Mesenchymal stem cell (in vitro differentiated cells and primary cell): ENCODE measurements at regions not wholly inside any gene's neighbourhood (a gene's known extent, or its start where the extent isn't known, plus 50 kb on each side); places are given as distances from the start of the nearest gene placed in this dataset.

Experiments used
- DNase-seq: peaks from one replicate; pipeline ENCODE4 v3.0.0-alpha.2; 2013
- H2AFZ ChIP-seq: one replicate; pipeline ENCODE4 v1.6.1; 2013; ENCODE audit warnings: low read depth, mild to moderate bottlenecking, control low read depth, inconsistent platforms, low read length, moderate library complexity
- H2AK5ac ChIP-seq: 2 replicates; pipeline ENCODE4 v1.6.1; 2013; ENCODE audit warnings: low read length, moderate library complexity, mild to moderate bottlenecking, inconsistent platforms; ENCODE audit not compliant: severe bottlenecking
- H2BK120ac ChIP-seq: one replicate; pipeline ENCODE4 v1.6.1; 2013; ENCODE audit warnings: low read depth, mild to moderate bottlenecking, inconsistent platforms, low read length, moderate library complexity
- H2BK12ac ChIP-seq, 2 experiments: one replicate each; pipeline ENCODE4 v1.6.1; 2013; ENCODE audit warnings: inconsistent platforms in 2 of 2, low read length in 2 of 2, mild to moderate bottlenecking in 2 of 2, moderate library complexity in 2 of 2, control low read depth in 1 of 2
- H2BK15ac ChIP-seq: one replicate; pipeline ENCODE4 v1.6.1; 2013; ENCODE audit warnings: mild to moderate bottlenecking, low read depth, inconsistent platforms; ENCODE audit not compliant: poor library complexity, severe bottlenecking
- H2BK5ac ChIP-seq: 2 replicates; pipeline ENCODE4 v1.6.1; 2013; ENCODE audit warnings: low read depth, mild to moderate bottlenecking, low read length, control low read depth, inconsistent platforms; ENCODE audit not compliant: poor library complexity, severe bottlenecking
- H3K14ac ChIP-seq, 2 experiments: one replicate each; pipeline ENCODE4 v1.6.1; 2013; ENCODE audit warnings: inconsistent platforms in 2 of 2, low read length in 2 of 2, control low read depth in 1 of 2, mild to moderate bottlenecking in 1 of 2, moderate library complexity in 1 of 2
- H3K18ac ChIP-seq, 2 experiments: one replicate each; pipeline ENCODE4 v1.6.1; 2013; ENCODE audit warnings: inconsistent platforms in 2 of 2, low read length in 2 of 2, control low read depth in 1 of 2, low read depth in 1 of 2, mild to moderate bottlenecking in 1 of 2
- H3K23ac ChIP-seq, 2 experiments: one replicate each; pipeline ENCODE4 v1.6.1; 2013; ENCODE audit warnings: inconsistent platforms in 2 of 2, low read length in 2 of 2, mild to moderate bottlenecking in 2 of 2, moderate library complexity in 2 of 2, control low read depth in 1 of 2
- H3K27ac ChIP-seq: 2 replicates; pipeline ENCODE4 v1.5.1; 2013; ENCODE audit warnings: mild to moderate bottlenecking, moderate library complexity, low read length, control low read depth, inconsistent platforms; ENCODE audit not compliant: poor library complexity, severe bottlenecking
- H3K27me3 ChIP-seq, 2 experiments: 2 replicates each; pipeline versions ENCODE4 v1.6.1 to v1.7.0; 2013; ENCODE audit warnings: low read length in 2 of 2, mild to moderate bottlenecking in 2 of 2, moderate library complexity in 2 of 2, control low read depth in 1 of 2, inconsistent platforms in 1 of 2; ENCODE audit not compliant: control insufficient read depth in 1 of 2, insufficient read depth in 1 of 2
- H3K36me3 ChIP-seq, 2 experiments: 2 replicates each; pipeline versions ENCODE4 v1.6.1 to v1.7.0; 2013; ENCODE audit warnings: low read length in 2 of 2, control low read depth in 1 of 2, inconsistent platforms in 1 of 2, low read depth in 1 of 2, mild to moderate bottlenecking in 1 of 2; ENCODE audit not compliant: insufficient read depth in 2 of 2, control insufficient read depth in 1 of 2
- H3K4ac ChIP-seq, 2 experiments: one replicate each; pipeline ENCODE4 v1.6.1; 2013; ENCODE audit warnings: inconsistent platforms in 2 of 2, low read length in 2 of 2, mild to moderate bottlenecking in 2 of 2, moderate library complexity in 2 of 2, control low read depth in 1 of 2, low read depth in 1 of 2
- H3K4me1 ChIP-seq: 2 replicates; pipeline ENCODE4 v1.6.1; 2013; ENCODE audit warnings: low read depth, low read length, control low read depth; ENCODE audit not compliant: control insufficient read depth, insufficient read depth
- H3K4me2 ChIP-seq: 2 replicates; pipeline ENCODE4 v1.6.1; 2013; ENCODE audit warnings: low read length, mild to moderate bottlenecking, inconsistent platforms; ENCODE audit not compliant: poor library complexity, severe bottlenecking
- H3K4me3 ChIP-seq, 2 experiments: 2 replicates each; pipeline versions ENCODE4 v1.5.1 to v1.7.0; 2013; ENCODE audit warnings: low read length in 2 of 2, mild to moderate bottlenecking in 2 of 2, control low read depth in 1 of 2, low read depth in 1 of 2; ENCODE audit not compliant: insufficient read depth in 1 of 2
- H3K79me1 ChIP-seq: replicated peaks from 2 replicates; pipeline ENCODE4 v1.6.1; 2013; ENCODE audit warnings: mild to moderate bottlenecking, control low read depth, low read length, inconsistent platforms; ENCODE audit not compliant: poor library complexity, severe bottlenecking
- H3K9ac ChIP-seq: 2 replicates; pipeline ENCODE4 v1.7.0; 2013; ENCODE audit warnings: mild to moderate bottlenecking, low read length, moderate library complexity
- H3K9me3 ChIP-seq: 2 replicates; pipeline ENCODE4 v1.7.0; 2013; ENCODE audit warnings: mild to moderate bottlenecking, low read length; ENCODE audit not compliant: control insufficient read depth
- H4K8ac ChIP-seq: one replicate; pipeline ENCODE4 v1.6.1; 2013; ENCODE audit warnings: inconsistent platforms, mild to moderate bottlenecking, low read length, moderate library complexity
- H4K91ac ChIP-seq: one replicate; pipeline ENCODE4 v1.6.1; 2013; ENCODE audit warnings: mild to moderate bottlenecking, low read length, inconsistent platforms
- whole genome bisulfite sequencing: methylation state at CpG from one replicate; pipeline ENCODE4 v1.1.7; 2013; ENCODE audit warnings: mixed read lengths; 5-methylcytosine and 5-hydroxymethylcytosine counted together

GRCh38 chr3:181086011-181086410, 96.5 kb upstream of the DNAJC19 start:
- H3K18ac ChIP-seq: no peak overlapping the region
- H3K14ac ChIP-seq: no peak overlapping the region
- no peak overlapping the region for H3K9ac ChIP-seq
- H2AFZ ChIP-seq: peak overlapping the region; percentile 44
- no peak overlapping the region for H2BK15ac ChIP-seq
- no peak overlapping the region for H2BK5ac ChIP-seq
- 71% methylated on average over 6 of the region's 6 CpGs for WGBS
- no peak overlapping the region for H4K91ac ChIP-seq
- H4K8ac ChIP-seq: no peak overlapping the region
- peaks cover 1% of the 10 kb centered on the region for H3K4me1 ChIP-seq
- H3K79me1 ChIP-seq: no peaks in the 10 kb centered on the region
- no peak overlapping the region for H2BK120ac ChIP-seq
- no peak overlapping the region for H2BK12ac ChIP-seq
- no peak overlapping the region for H3K4me2 ChIP-seq
- H3K9me3 ChIP-seq: no peaks in the 10 kb centered on the region
- no peak overlapping the region for H3K4me3 ChIP-seq
- no peak overlapping the region for H2AK5ac ChIP-seq
- H3K36me3 ChIP-seq: no peaks in the 10 kb centered on the region
- H3K27ac ChIP-seq: no peak overlapping the region
- H3K27me3 ChIP-seq: no peaks in the 10 kb centered on the region
- DNase-seq: no peak
- no peak overlapping the region for H3K23ac ChIP-seq
- no peak overlapping the region for H3K4ac ChIP-seq

- no peak overlapping the region for H3K4me3 ChIP-seq
- no peaks in the 10 kb centered on the region for H3K27me3 ChIP-seq
- H2BK120ac ChIP-seq: no peak overlapping the region
- H3K27ac ChIP-seq: no peak overlapping the region
- H3K18ac ChIP-seq: no peak overlapping the region
- H4K91ac ChIP-seq: no peak overlapping the region
- H3K4me2 ChIP-seq: no peak overlapping the region
- H2AK5ac ChIP-seq: no peak overlapping the region
- H4K8ac ChIP-seq: no peak overlapping the region
- no peak overlapping the region for H3K9ac ChIP-seq
- H2BK12ac ChIP-seq: no peak overlapping the region
- WGBS: no CpG with 5 or more reads among the region's 3 CpGs
- no peaks in the 10 kb centered on the region for H3K79me1 ChIP-seq
- H2BK5ac ChIP-seq: no peak overlapping the region
- no peak overlapping the region for H3K4ac ChIP-seq
- no peaks in the 10 kb centered on the region for H3K36me3 ChIP-seq
- H2AFZ ChIP-seq: no peak overlapping the region
- no peaks in the 10 kb centered on the region for H3K9me3 ChIP-seq
- H3K23ac ChIP-seq: no peak overlapping the region
- peaks cover 1% of the 10 kb centered on the region for H3K4me1 ChIP-seq
- H3K14ac ChIP-seq: no peak overlapping the region
- no peak overlapping the region for H2BK15ac ChIP-seq
- no peak for DNase-seq
Measured at GRCh38 chr3:181081930-181082329, 92.4 kb upstream of the DNAJC19 start.

- no peak overlapping the region for H2AK5ac ChIP-seq
- H3K14ac ChIP-seq: no peak overlapping the region
- no peak overlapping the region for H2BK5ac ChIP-seq
- no peak overlapping the region for H3K4me2 ChIP-seq
- no peak overlapping the region for H2BK120ac ChIP-seq
- H3K23ac ChIP-seq: no peak overlapping the region
- H3K27me3 ChIP-seq: no peaks in the 10 kb centered on the region
- H3K18ac ChIP-seq: no peak overlapping the region
- no peaks in the 10 kb centered on the region for H3K4me1 ChIP-seq
- no peaks in the 10 kb centered on the region for H3K36me3 ChIP-seq
- no peak overlapping the region for H4K8ac ChIP-seq
- no peaks in the 10 kb centered on the region for H3K79me1 ChIP-seq
- H4K91ac ChIP-seq: no peak overlapping the region
- no peak overlapping the region for H3K4ac ChIP-seq
- no peak for DNase-seq
- no peaks in the 10 kb centered on the region for H3K9me3 ChIP-seq
- no peak overlapping the region for H3K27ac ChIP-seq
- H2AFZ ChIP-seq: no peak overlapping the region
- no peak overlapping the region for H2BK15ac ChIP-seq
- H2BK12ac ChIP-seq: no peak overlapping the region
- no peak overlapping the region for H3K9ac ChIP-seq
- H3K4me3 ChIP-seq: no peak overlapping the region
Measured at GRCh38 chr3:181076558-181076957, 87.0 kb upstream of the DNAJC19 start.

- Histone ChIP-seq H3K14ac (no peak overlapping the region), H2AK5ac (no peak overlapping the region), H4K8ac (no peak overlapping the region), H3K23ac (no peak overlapping the region), H3K27ac (no peak overlapping the region), H2BK5ac (no peak overlapping the region), H3K9me3 (no peaks in the 10 kb centered on the region), H3K79me1 (no peaks in the 10 kb centered on the region), H3K4me3 (no peak overlapping the region), H3K4ac (no peak overlapping the region), H3K36me3 (no peaks in the 10 kb centered on the region), H4K91ac (no peak overlapping the region), H3K27me3 (no peaks in the 10 kb centered on the region), H3K18ac (no peak overlapping the region), H2BK12ac (no peak overlapping the region), H3K9ac (no peak overlapping the region), H3K4me1 (no peaks in the 10 kb centered on the region), H2BK15ac (no peak overlapping the region), H2AFZ (no peak overlapping the region), H3K4me2 (no peak overlapping the region), H2BK120ac (no peak overlapping the region)
- WGBS: 100% methylated on average over 1 of the region's 1 CpG
- no peak for DNase-seq
Measured at GRCh38 chr3:181075098-181075497, 85.6 kb upstream of the DNAJC19 start.
